ENCODE measurements at regions not wholly inside any gene's neighbourhood (a gene's known extent, or its start where the extent isn't known, plus 50 kb on each side); places are given as distances from the start of the nearest gene placed in this dataset.
A peak's percentile ranks its signal among the peaks of the same experiment; 100 is the strongest.
"Not testable (repeated sequence)": the region's sequence is repeated elsewhere in the genome, so short reads cannot be mapped to it uniquely, and the experiment has no call there.

DNA sequence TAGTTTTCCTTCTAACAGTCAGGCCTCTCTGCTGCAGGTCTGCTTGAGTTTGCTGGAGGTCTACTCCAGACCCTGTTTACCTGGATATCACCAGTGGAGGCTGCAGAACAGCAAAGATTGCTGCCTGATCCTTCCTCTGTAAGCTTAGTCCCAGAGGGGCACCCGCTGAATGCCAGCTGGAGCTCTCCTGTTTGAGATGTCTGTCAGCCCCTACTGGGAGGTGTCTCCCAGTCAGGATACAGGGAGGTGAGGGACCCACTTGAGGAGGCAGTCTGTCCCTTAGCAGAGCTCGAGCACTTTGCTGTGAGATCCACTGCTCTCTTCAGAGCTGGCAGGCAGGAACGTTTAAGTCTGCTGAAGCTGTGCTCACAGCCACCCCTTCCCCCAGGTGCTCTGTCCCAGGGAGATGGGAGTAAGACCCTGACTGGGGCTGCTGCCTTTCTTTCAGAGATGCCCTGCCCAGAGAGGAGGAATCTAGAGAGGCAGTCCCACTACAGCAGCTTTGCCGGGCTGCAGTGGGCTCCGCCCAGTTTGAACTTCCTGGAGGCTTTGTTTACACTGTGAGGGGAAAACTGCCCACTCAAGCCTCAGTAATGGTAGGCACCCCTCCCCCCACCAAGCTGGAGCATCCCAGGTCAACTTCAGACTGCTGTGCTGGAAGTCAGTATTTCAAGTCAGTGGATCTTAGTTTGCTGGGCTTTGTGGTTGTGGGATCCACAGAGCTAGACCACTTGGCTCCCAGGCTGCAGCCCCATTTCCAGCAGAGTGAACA lies 163.1 kb upstream of the WDFY3 start:
- H3K27me3 ChIP-seq (ENCODE audit: control insufficient read depth in 2 of 2, insufficient read depth in 2 of 2, low read length in 2 of 2); H3K27me3 Mint-ChIP-seq; H3K4me3 Mint-ChIP-seq; H3K36me3 ChIP-seq (ENCODE audit: control insufficient read depth in 2 of 3, insufficient read depth in 3 of 3, low read length in 3 of 3); DNase-seq; H3K9me3 ChIP-seq (ENCODE audit: control insufficient read depth in 2 of 3, low read length in 3 of 3); H3K27ac Mint-ChIP-seq; CTCF ChIA-PET; POLR2A ChIA-PET; H3K4me1 ChIP-seq (ENCODE audit: control insufficient read depth in 2 of 2, insufficient read depth in 2 of 2, low read length in 2 of 2); intact Hi-C loops (cut with micrococcal nuclease); H3K36me3 Mint-ChIP-seq; ATAC-seq; H3K4me3 ChIP-seq (ENCODE audit: low read length); H3K27ac ChIP-seq (ENCODE audit: low read depth, low read length); H3K4me1 Mint-ChIP-seq; H3K9me3 Mint-ChIP-seq: not testable (repeated sequence)

DNA sequence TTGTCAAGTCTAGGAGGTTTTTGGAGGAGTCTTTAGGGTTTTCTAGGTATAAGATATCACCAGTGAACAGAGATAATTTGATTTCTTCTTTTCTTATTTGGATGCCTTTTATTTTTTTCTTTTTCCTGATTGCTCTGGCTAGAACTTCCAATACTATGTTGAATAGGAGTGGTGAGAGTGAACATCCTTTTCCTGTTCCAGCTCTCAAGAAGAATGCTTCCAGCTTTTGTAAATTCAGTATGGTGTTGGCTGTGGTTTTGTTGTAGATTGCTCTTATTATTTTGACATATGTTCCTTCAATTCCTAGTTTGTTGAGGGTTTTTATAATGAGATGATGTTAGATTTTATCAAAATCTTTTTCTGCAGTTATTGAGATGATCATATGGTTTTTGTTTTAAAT lies 165.6 kb upstream of the WDFY3 start:
- ChIA-PET CTCF (no interaction called here), POLR2A (no interaction called here)
- H3K27me3 ChIP-seq (ENCODE audit: control insufficient read depth in 2 of 2, insufficient read depth in 2 of 2, low read length in 2 of 2) = no peaks in the 10 kb centered on the region
- H3K4me1 ChIP-seq (ENCODE audit: control insufficient read depth in 2 of 2, insufficient read depth in 2 of 2, low read length in 2 of 2) = no peaks in the 10 kb centered on the region
- H3K4me3 ChIP-seq (ENCODE audit: low read length) = no peak overlapping the region
- no peak overlapping the region for H3K27ac ChIP-seq (ENCODE audit: low read depth, low read length)
- no peak overlapping the region for H3K27ac Mint-ChIP-seq
- H3K27me3 Mint-ChIP-seq = no peaks in the 10 kb centered on the region
- no peaks in the 10 kb centered on the region for H3K4me1 Mint-ChIP-seq
- ATAC-seq = no peak
- no peaks in the 10 kb centered on the region for H3K36me3 Mint-ChIP-seq
- H3K9me3 ChIP-seq (ENCODE audit: control insufficient read depth in 2 of 3, low read length in 3 of 3) = no peaks in the 10 kb centered on the region
- no peak for DNase-seq
- intact Hi-C loops (cut with micrococcal nuclease) = no loop called here
- peaks cover 0 to 9% (median 0%) of the 10 kb centered on the region in 11 donors for H3K9me3 Mint-ChIP-seq
- no peak overlapping the region for H3K4me3 Mint-ChIP-seq
- no peaks in the 10 kb centered on the region for H3K36me3 ChIP-seq (ENCODE audit: control insufficient read depth in 2 of 3, insufficient read depth in 3 of 3, low read length in 3 of 3)

DNA sequence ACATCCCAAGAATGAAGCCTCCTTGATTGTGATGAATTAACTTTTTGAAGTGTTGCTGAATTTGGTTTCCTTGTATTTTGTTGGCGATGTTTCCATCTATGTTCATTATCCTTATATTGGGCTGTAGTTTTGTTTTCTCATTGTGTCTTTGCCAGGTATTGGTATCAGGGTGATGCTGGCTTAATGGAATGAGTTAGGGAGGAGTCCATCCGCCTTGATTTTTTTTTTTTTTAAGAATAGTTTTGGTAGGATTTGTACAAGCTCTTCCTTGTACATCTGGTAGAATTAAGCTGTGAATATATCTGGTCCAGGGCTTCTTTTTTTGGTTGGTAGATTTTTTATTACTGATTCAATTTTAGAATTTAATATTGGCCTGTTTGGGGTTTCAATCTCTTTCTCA lies 166.1 kb upstream of the WDFY3 start:
- DNase-seq = no peak
- no peak overlapping the region for H3K4me3 ChIP-seq (ENCODE audit: low read length)
- no peak overlapping the region for H3K4me3 Mint-ChIP-seq
- no peaks in the 10 kb centered on the region for H3K36me3 ChIP-seq (ENCODE audit: control insufficient read depth in 2 of 3, insufficient read depth in 3 of 3, low read length in 3 of 3)
- H3K4me1 Mint-ChIP-seq = no peaks in the 10 kb centered on the region
- ChIA-PET CTCF (no interaction called here), POLR2A (no interaction called here)
- no peak overlapping the region for H3K27ac ChIP-seq (ENCODE audit: low read depth, low read length)
- H3K27me3 ChIP-seq (ENCODE audit: control insufficient read depth in 2 of 2, insufficient read depth in 2 of 2, low read length in 2 of 2) = no peaks in the 10 kb centered on the region
- H3K9me3 Mint-ChIP-seq = peaks cover 0 to 9% (median 0%) of the 10 kb centered on the region in 11 donors
- H3K9me3 ChIP-seq (ENCODE audit: control insufficient read depth in 2 of 3, low read length in 3 of 3) = no peaks in the 10 kb centered on the region
- no peaks in the 10 kb centered on the region for H3K27me3 Mint-ChIP-seq
- intact Hi-C loops (cut with micrococcal nuclease) = no loop called here
- no peak for ATAC-seq
- H3K36me3 Mint-ChIP-seq = no peaks in the 10 kb centered on the region
- H3K27ac Mint-ChIP-seq = no peak overlapping the region
- H3K4me1 ChIP-seq (ENCODE audit: control insufficient read depth in 2 of 2, insufficient read depth in 2 of 2, low read length in 2 of 2) = no peaks in the 10 kb centered on the region

DNA sequence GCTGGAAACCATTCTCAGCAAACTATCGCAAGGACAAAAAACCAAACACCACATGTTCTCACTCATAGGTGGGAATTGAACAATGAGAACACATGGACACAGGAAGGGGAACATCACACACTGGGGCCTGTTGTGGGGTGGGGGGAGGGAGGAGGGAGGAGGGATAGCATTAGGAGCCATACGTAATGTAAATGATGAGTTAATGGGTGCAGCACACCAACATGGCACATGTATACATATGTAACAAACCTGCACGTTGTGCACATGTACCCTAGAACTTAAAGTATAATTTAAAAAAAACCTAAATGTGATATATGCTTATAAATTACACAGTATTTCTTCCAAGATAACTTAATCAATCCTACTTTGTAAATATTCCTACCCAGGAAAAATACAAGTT lies 173.3 kb upstream of the WDFY3 start:
- H3K36me3 Mint-ChIP-seq; CTCF ChIA-PET; H3K4me1 ChIP-seq (ENCODE audit: control insufficient read depth in 2 of 2, insufficient read depth in 2 of 2, low read length in 2 of 2); H3K27ac Mint-ChIP-seq; H3K27me3 ChIP-seq (ENCODE audit: control insufficient read depth in 2 of 2, insufficient read depth in 2 of 2, low read length in 2 of 2); H3K4me3 ChIP-seq (ENCODE audit: low read length); POLR2A ChIA-PET; H3K9me3 Mint-ChIP-seq; H3K4me1 Mint-ChIP-seq; intact Hi-C loops (cut with micrococcal nuclease); H3K4me3 Mint-ChIP-seq; H3K27ac ChIP-seq (ENCODE audit: low read depth, low read length); H3K27me3 Mint-ChIP-seq; H3K36me3 ChIP-seq (ENCODE audit: control insufficient read depth in 2 of 3, insufficient read depth in 3 of 3, low read length in 3 of 3); DNase-seq; H3K9me3 ChIP-seq (ENCODE audit: control insufficient read depth in 2 of 3, low read length in 3 of 3); ATAC-seq: not testable (repeated sequence)

DNA sequence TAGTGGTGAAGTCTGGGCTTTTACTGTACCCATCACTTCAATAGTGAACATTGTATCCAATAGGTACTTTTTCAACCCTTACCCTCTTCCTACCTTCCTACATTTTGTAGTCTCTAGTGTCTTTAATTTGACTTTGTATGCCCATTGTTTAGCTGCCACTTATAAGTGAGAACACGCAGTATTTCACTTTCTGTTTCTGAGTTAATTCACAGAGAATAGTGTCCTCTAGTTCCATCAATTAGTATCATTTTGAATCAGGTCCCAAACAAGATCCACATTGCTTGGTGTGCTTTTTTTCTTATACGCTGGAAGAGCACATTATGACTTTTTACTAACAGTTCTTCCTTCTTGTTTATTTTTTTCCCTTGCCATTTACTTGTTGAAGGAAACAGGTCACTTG lies 176.0 kb upstream of the WDFY3 start:
- Mint-ChIP-seq H3K27ac (no peak overlapping the region), H3K27me3 (peaks cover 0 to 12% (median 0%) of the 10 kb centered on the region in 5 donors), H3K4me1 (no peaks in the 10 kb centered on the region), H3K36me3 (no peaks in the 10 kb centered on the region), H3K4me3 (no peak overlapping the region), H3K9me3 (peaks cover 0 to 6% (median 0%) of the 10 kb centered on the region in 11 donors)
- Histone ChIP-seq H3K4me1 (ENCODE audit: control insufficient read depth in 2 of 2, insufficient read depth in 2 of 2, low read length in 2 of 2) (no peaks in the 10 kb centered on the region), H3K36me3 (ENCODE audit: control insufficient read depth in 2 of 3, insufficient read depth in 3 of 3, low read length in 3 of 3) (no peaks in the 10 kb centered on the region), H3K27me3 (ENCODE audit: control insufficient read depth in 2 of 2, insufficient read depth in 2 of 2, low read length in 2 of 2) (no peaks in the 10 kb centered on the region), H3K4me3 (ENCODE audit: low read length) (no peak overlapping the region), H3K9me3 (ENCODE audit: control insufficient read depth in 2 of 3, low read length in 3 of 3) (no peaks in the 10 kb centered on the region), H3K27ac (ENCODE audit: low read depth, low read length) (no peak overlapping the region)
- POLR2A ChIA-PET = no interaction called here
- intact Hi-C loops (cut with micrococcal nuclease) = no loop called here
- CTCF ChIA-PET = no interaction called here
- ATAC-seq = no peak
- DNase-seq = no peak

DNA sequence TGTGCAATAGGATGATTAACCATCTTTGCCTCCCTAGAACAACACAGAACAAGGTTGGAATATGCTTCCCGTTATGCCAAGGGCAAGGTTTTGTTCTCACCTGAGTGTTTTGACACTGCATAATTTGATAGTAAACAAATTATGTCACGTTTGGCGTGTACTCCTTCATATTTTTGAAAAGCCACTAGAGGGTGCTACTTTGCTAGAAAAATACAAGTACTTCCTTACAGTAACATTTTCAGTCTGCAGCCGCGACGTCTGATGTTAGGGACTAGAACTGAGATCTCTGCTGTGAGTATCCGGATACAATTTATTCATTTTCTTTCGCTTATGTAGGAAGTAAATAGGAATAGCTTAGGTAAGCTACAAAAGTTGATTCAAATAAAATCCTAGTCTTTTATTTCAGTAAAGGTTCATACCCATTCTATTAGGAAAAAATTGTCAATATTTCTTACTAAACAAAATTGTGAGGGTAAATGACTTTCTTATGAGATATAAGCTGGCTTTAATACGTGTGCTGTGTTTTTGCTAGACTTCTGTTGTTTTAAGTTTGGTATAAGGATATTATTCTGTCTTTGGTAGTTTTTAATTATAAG lies 181.1 kb upstream of the WDFY3 start:
- Histone ChIP-seq H3K36me3 (ENCODE audit: control insufficient read depth in 2 of 3, insufficient read depth in 3 of 3, low read length in 3 of 3) (no peaks in the 10 kb centered on the region), H3K27me3 (ENCODE audit: control insufficient read depth in 2 of 2, insufficient read depth in 2 of 2, low read length in 2 of 2) (no peaks in the 10 kb centered on the region), H3K27ac (ENCODE audit: low read depth, low read length) (no peak overlapping the region), H3K9me3 (ENCODE audit: control insufficient read depth in 2 of 3, low read length in 3 of 3) (no peaks in the 10 kb centered on the region), H3K4me1 (ENCODE audit: control insufficient read depth in 2 of 2, insufficient read depth in 2 of 2, low read length in 2 of 2) (no peaks in the 10 kb centered on the region), H3K4me3 (ENCODE audit: low read length) (no peak overlapping the region)
- Mint-ChIP-seq H3K9me3 (no peaks in the 10 kb centered on the region), H3K27me3 (peaks cover 0 to 12% (median 4%) of the 10 kb centered on the region in 5 donors), H3K4me1 (no peaks in the 10 kb centered on the region), H3K4me3 (no peak overlapping the region), H3K36me3 (no peaks in the 10 kb centered on the region), H3K27ac (no peak overlapping the region)
- ChIA-PET POLR2A (no interaction called here), CTCF (interaction anchor here (0.6 kb wide), 1 partner anchor 49 kb away, joined by 3 read pairs; no protein-coding TSS in a partner anchor)
- peak in 4 of 9 donors; percentile 5 to 22 (median 9) for DNase-seq
- ATAC-seq = no peak
- intact Hi-C loops (cut with micrococcal nuclease) = loop anchor here (1.0 to 5.0 kb wide), 4 partner anchors 223 to 897 kb away; no protein-coding TSS in a partner anchor

DNA sequence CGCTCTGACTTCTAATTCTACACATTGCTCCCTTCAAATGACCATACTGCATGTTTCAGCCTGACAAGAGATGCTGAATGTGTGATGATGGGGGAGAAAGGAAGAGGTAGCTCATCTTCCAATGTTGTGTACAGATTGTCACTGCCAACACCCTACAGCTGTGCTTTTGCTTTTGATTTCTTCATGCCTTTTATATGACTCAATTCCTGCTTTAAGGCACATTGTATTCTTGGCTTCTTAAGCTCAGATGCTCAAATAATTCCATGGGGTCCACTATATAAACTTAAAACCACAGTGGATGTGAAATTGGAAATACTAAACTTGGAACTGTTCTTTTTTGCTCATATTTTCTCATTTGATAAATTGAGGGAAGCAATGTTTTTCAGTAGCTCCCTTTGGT lies 183.2 kb upstream of the WDFY3 start:
- Mint-ChIP-seq H3K4me1 (no peaks in the 10 kb centered on the region), H3K36me3 (no peaks in the 10 kb centered on the region), H3K27me3 (peaks cover 0 to 12% (median 0%) of the 10 kb centered on the region in 5 donors), H3K27ac (no peak overlapping the region), H3K4me3 (no peak overlapping the region), H3K9me3 (no peaks in the 10 kb centered on the region)
- ChIA-PET CTCF (no interaction called here), POLR2A (no interaction called here)
- no peaks in the 10 kb centered on the region for H3K9me3 ChIP-seq (ENCODE audit: control insufficient read depth in 2 of 3, low read length in 3 of 3)
- no peaks in the 10 kb centered on the region for H3K27me3 ChIP-seq (ENCODE audit: control insufficient read depth in 2 of 2, insufficient read depth in 2 of 2, low read length in 2 of 2)
- H3K4me3 ChIP-seq (ENCODE audit: low read length) = no peak overlapping the region
- ATAC-seq = no peak
- intact Hi-C loops (cut with micrococcal nuclease) = loop anchor here in 1 of 2 donors (5.0 kb wide), 1 partner anchor 893 kb away; no protein-coding TSS in a partner anchor
- H3K27ac ChIP-seq (ENCODE audit: low read depth, low read length) = no peak overlapping the region
- no peaks in the 10 kb centered on the region for H3K36me3 ChIP-seq (ENCODE audit: control insufficient read depth in 2 of 3, insufficient read depth in 3 of 3, low read length in 3 of 3)
- no peak for DNase-seq
- H3K4me1 ChIP-seq (ENCODE audit: control insufficient read depth in 2 of 2, insufficient read depth in 2 of 2, low read length in 2 of 2) = no peaks in the 10 kb centered on the region
